ENCODE measurements at regions not wholly inside any gene's neighbourhood (a gene's known extent, or its start where the extent isn't known, plus 50 kb on each side); places are given as distances from the start of the nearest gene placed in this dataset.
A peak's percentile ranks its signal among the peaks of the same experiment; 100 is the strongest.

- DNase-seq (no peak), ATAC-seq (no peak)
- intact Hi-C loops (cut with micrococcal nuclease): no loop called here
Observed at GRCh38 chr1:70656361-70656760, 245.3 kb downstream of the CTH start.

- intact Hi-C loops (cut with micrococcal nuclease): no loop called here
- ATAC-seq: no peak
Observed at GRCh38 chr1:70659891-70660290, 248.8 kb downstream of the CTH start.

GRCh38 chr1:70666381-70667140 lies 255.5 kb downstream of the CTH start:
- ATAC-seq (peak; percentile 55), DNase-seq (no peak)
- intact Hi-C loops (cut with micrococcal nuclease): no loop called here

More at GRCh38 chr1:70659891-70660290, 248.8 kb downstream of the CTH start:
- no peak for DNase-seq

- peak; percentile 55 for ATAC-seq
- intact Hi-C loops (cut with micrococcal nuclease): no loop called here
- DNase-seq: no peak
Observed at GRCh38 chr1:70667494-70668170, 256.6 kb downstream of the CTH start.

- DNase-seq (no peak), ATAC-seq (no peak)
- intact Hi-C loops (cut with micrococcal nuclease): no loop called here
Observed at GRCh38 chr1:70671006-70671405, 259.9 kb downstream of the CTH start.

- intact Hi-C loops (cut with micrococcal nuclease): no loop called here
- no peak for DNase-seq
- ATAC-seq: peak; percentile 61
Observed at GRCh38 chr1:70672442-70672888, 261.4 kb downstream of the CTH start.

GRCh38 chr1:70674941-70675685 lies 264.0 kb downstream of the CTH start:
- no peak for ATAC-seq
- intact Hi-C loops (cut with micrococcal nuclease): no loop called here

GRCh38 chr1:70675737-70676156 lies 264.7 kb downstream of the CTH start:
- DNase-seq: no peak
- intact Hi-C loops (cut with micrococcal nuclease): no loop called here
- ATAC-seq: no peak

More at GRCh38 chr1:70674941-70675685, 264.0 kb downstream of the CTH start:
- DNase-seq: no peak

GRCh38 chr1:70685300-70686286 lies 274.5 kb downstream of the CTH start:
- ATAC-seq (peak; percentile 89), DNase-seq (peak; percentile 39)
- intact Hi-C loops (cut with micrococcal nuclease): loop anchor here (2.0 kb wide), 1 partner anchor 365 kb away; no protein-coding TSS in a partner anchor

GRCh38 chr1:70688580-70688979 lies 277.5 kb downstream of the CTH start:
- no peak for DNase-seq
- intact Hi-C loops (cut with micrococcal nuclease): no loop called here
- ATAC-seq: no peak

GRCh38 chr1:70706381-70707037 lies 295.4 kb downstream of the CTH start:
- intact Hi-C loops (cut with micrococcal nuclease): no loop called here
- ATAC-seq (peak; percentile 37), DNase-seq (peak; percentile 16)

GRCh38 chr1:70707214-70707613 lies 296.1 kb downstream of the CTH start:
- DNase-seq: no peak
- ATAC-seq: no peak
- intact Hi-C loops (cut with micrococcal nuclease): no loop called here

- ATAC-seq (no peak), DNase-seq (no peak)
- intact Hi-C loops (cut with micrococcal nuclease): no loop called here
Observed at GRCh38 chr1:70714149-70714548, 303.1 kb downstream of the CTH start.

GRCh38 chr1:70717211-70717610 lies 306.1 kb downstream of the CTH start:
- DNase-seq (no peak), ATAC-seq (no peak)
- intact Hi-C loops (cut with micrococcal nuclease): no loop called here

- intact Hi-C loops (cut with micrococcal nuclease): no loop called here
- DNase-seq: no peak
- ATAC-seq: no peak
Observed at GRCh38 chr1:70717656-70718055, 306.6 kb downstream of the CTH start.

GRCh38 chr1:70718086-70718630 lies 307.1 kb downstream of the CTH start:
- ATAC-seq (no peak), DNase-seq (no peak)
- intact Hi-C loops (cut with micrococcal nuclease): no loop called here

GRCh38 chr1:70719154-70719553 lies 308.1 kb downstream of the CTH start:
- intact Hi-C loops (cut with micrococcal nuclease): no loop called here
- DNase-seq: no peak
- ATAC-seq: no peak

- intact Hi-C loops (cut with micrococcal nuclease): no loop called here
- DNase-seq (no peak), ATAC-seq (no peak)
Observed at GRCh38 chr1:70720109-70720508, 309.0 kb downstream of the CTH start.
